Suppressor macrophage treated with lipopolysaccharide for 1 hour (primary cell): ENCODE measurements at regions not wholly inside any gene's neighbourhood (a gene's known extent, or its start where the extent isn't known, plus 50 kb on each side); places are given as distances from the start of the nearest gene placed in this dataset.
A peak's percentile ranks its signal among the peaks of the same experiment; 100 is the strongest.

Experiments used
- DNase-seq, 3 donors: peaks; one replicate each; pipeline ENCODE4 v3.0.0-alpha.2; 2020 to 2022

DNA sequence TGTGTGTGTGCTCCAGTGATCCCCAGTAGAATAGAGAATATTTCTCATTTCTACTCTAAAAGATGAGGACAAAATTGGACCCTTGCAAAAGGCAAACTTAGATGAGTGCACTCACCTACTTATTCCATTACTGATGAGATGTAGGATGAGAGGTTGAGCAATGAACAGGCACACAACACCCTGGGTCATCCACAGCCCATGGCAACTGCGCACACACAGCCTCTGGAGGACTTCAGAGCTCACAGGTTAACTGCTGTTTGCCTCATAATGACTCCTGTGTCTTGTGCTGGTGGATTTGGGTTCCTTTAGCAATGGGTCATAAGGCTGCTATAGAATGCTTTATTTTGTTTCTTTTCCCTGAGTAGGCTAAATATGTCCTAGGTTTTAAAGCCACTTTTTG, 103.6 kb upstream of the TNFAIP3 start:
- no peak for DNase-seq

DNA sequence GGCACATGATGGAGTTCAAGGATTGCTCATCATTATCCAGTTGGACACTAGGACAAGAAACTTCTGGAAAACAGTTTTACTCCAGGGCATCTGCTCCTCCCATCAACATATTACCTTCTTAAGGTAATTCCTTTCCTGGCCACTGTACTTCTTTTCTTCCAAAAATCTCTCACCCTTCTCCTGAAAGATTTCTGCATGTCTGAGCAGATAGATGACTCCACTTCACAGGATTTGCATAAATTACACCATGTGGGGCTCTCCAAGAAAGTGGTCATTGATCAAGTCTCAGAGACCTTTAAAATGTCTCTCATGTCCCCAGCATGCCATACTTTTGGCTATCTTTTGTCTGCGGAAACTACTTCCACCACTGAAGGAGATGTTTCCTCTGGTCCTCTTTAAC, 103.2 kb upstream of the TNFAIP3 start:
- peak in 2 of 3 donors; percentile 44 to 61 for DNase-seq

DNA sequence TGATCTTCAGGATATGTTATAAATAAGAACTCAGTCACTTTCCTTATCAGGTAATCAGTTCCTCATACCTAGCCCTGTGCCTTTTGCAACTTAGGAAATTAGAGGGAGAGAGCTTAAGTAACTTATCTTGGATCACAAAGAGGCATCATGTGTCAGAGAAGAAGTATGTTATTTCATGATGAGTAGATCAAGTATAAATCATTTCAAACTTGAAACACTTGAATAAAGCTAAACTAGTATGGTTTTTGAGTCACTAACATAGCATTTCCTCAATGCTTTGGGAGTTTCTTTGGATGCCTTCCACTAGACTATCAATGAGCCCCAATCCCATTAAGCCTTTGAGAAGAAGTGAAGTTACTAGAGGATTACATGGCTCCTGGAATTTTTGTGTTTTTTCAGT, 102.6 kb upstream of the TNFAIP3 start:
- peak; percentile 26 to 75 (median 44) for DNase-seq

DNA sequence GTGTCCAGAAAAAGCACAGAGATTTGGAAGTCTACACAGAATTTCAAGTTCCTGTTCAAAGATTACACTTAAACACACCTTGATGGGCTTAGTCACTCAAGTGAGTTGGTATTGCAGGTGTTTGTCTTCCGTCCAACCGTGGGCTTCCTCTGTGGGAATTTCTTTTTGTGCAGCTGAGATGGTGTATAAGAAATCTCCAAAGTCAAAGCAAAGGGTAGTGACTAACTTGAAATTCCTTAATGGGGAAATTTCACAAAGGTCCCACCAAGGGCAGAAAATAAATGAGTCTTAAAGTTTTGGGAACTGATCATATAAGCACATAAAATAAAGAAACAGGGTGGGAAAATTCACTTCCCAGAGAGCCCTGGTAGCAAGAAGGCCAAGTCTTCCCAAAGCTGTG, 102.0 kb upstream of the TNFAIP3 start:
- peak; percentile 63 to 90 (median 76) for DNase-seq

DNA sequence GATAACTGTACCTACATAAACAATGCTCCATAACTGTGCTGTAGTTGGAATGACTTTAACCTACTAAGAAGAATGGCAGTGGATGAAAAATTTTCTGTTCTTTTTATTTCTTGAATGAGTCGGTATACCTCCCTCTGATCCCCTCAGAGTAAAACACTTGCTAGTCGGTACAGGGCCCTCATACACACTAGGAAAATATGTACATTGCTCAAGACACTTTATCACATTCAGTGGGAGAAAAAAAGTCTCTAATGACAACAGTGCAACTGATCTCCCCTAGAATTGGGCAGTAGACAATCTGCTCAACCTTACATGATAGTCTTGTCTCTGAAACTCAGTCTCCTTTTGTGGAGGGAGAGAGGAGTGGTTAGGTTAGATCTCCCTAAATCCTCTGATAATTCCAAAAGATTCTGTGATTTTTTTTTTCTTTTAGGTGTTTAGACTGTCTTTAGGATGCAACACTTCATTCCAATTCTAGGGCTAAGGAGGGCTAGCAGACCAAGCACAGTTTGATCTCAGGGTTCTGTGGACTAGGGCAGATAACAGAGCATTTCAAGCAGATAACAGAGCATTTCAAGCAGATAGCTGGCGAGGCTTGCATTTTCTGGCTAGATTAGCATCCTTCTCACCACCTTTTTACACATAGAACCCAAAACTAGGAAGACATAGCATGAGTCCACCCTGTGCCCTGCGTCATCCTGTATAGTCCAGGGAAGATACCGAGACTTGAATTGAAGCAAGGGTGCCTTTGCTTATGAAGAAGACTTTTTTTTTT, 100.3 kb upstream of the TNFAIP3 start:
- no peak for DNase-seq

DNA sequence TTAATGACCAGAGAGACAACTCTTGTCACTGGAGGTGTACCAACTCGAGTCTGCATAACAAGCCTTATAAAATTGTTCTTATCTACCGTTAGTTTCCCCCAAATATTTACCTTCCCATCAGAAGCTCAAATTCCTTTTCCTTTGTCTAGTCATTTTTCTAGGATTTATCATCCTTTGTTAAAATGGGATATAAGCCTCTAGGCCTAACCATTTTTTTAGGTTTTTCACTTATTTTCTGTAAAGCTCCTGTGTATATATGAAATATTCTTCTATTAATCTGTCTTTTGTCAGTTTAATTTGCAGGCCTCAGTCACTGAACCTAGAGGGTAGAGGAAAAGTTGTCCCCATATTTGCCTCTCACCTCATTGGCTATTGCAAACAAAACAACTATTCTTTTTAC, 99.6 kb upstream of the TNFAIP3 start:
- no peak for DNase-seq

DNA sequence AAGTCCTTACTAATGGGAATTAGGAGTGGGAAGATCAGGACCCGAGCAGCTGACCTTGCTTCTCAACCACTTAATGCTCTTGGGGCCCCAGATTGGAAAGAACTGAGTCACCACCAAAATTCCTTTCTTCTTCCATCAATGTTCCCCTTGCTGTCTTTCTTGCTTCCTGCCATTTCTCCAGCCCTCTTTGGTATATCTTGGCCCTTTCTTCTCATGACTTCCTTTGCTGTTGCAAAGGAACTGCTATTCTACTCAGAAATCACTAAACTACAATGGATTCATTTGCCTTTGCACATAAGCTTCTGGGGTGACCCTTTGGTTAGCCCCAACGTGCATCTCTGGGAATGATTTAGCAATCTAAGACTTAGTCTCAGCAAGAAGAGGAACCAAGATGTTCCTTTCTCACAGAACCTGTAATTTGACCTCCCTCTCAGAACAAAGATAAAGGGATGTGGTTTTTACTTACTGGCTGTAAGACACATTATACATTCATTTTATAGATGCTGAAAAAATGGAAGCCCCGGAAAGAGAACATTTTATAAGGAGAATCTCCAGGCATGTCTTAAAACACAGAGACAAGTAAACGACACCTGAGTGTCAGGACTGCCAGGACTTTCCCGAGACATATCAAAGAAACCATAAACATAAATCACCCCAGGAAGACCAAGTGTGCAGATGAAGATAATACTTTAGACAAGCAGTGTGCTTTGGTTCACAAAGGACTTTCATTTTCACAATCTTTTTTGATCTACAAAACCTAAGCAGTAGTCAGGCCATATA, 99.0 kb upstream of the TNFAIP3 start:
- DNase-seq, result peak; percentile 60 to 81 (median 64)

DNA sequence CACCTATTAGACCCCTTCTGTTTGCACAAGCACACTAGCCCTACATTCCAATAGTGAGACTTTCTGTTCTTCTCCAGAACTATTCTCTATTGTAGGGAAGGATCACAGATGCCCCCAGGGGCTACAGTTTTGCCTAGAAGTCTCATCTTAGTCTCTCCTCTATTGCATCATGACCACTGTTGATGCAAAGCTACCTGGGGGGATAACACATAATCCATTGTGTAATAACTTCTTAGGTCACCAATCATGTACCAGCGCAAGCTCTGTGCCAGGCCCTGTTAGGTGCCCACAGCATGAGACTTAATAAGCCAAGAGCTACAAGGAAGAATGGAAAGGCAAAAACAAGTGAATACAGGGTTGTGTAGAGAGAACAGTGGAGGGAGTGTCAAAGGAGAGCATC, 98.1 kb upstream of the TNFAIP3 start:
- DNase-seq, result no peak

DNA sequence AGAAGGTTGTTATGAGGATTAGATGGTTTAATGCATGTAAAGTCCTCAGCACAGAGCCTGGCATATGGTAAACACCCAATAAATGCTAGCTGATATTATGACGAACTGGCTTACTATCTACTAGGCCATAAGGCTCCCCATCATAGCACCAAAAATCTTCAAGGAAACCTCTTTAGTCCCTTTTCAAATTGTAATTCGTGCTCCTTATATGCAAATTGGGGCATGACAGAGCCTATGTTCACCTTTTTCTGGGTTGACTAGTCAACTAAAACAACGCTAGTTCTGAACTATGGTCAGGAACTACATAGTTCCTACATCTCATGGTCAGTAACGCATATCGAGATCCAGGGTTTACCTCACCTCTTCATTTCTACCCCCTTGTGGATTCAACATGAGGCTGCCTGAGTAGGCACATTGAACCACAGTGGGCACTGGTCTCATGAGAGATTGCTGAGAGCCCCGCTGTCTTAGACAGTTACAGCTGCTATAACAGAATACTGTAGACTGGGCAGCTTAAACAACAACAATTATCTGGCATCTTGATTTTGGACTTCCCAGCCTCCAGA, 97.2 kb upstream of the TNFAIP3 start:
- DNase-seq, result no peak

DNA sequence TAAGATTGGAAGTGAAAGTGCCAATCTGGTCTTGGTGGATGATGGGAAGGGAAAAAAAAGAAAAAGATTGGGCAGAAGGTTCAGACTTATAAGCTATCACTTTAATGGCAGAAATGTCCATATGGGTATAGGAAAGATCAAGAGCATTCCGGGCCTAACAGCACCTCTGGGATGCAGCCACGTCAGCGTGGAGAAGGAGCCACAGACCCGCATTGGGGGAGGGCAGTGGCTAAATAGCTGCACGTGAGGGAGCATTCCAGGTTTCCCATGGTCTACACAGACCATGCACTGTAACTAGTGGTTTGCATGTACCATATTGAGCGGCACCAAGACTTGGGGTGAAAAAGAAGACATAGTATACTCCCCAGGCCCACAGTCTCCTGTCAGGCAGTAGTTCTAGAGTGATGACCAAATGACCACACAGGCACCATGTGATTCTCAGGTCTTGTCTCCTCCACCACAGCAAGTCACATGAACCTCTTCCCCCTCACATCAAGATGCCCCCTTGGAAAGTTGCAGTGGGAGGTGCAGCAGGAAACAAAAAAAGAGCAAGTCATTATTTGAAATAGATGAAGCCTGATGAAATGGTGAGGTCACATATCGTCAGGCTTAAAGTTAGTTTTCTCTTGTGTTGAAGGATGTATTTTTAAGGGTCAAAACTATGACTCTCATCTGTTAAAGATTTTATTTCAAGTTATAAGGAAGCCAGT, 94.4 kb upstream of the TNFAIP3 start:
- DNase-seq, result peak; percentile 59 to 75 (median 61)

DNA sequence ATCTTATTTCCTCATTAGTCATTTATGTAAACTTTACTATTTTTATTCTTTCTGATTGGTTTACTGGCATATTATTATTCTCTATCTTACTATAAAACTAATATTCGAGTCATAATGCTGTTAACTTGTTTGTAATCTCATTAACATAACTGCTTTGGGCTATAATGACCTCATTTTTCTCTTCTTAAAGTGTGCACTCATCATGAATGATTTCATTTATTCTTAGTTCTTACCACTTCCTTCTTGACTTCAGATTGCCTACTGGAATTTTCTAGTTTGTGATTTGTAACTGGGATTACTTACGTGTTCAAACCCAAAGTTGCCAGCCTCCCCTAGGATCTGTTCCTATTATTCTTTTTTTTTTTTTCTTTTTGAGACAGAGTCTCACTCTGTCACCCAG, 91.8 kb upstream of the TNFAIP3 start:
- peak; percentile 50 to 91 (median 80) for DNase-seq

DNA sequence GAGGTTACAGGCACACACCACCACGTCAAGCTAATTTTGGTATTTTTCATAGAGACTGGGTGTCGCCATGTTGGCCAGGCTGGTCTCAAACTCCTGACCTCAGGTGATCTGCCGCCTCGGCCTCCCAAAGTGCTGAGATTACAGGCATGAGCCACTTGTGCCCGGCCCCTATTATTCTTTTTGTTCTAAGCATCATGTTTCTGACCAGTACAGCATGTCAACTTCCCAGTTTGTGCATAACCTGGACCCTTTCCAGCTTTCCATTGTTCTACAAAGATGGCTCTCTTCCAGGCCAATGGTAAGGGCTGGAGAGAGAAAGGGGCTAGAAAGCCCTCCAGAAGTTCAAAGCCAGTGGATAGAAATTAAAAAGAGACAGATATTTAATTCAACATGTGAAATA, 91.3 kb upstream of the TNFAIP3 start:
- DNase-seq, result no peak

DNA sequence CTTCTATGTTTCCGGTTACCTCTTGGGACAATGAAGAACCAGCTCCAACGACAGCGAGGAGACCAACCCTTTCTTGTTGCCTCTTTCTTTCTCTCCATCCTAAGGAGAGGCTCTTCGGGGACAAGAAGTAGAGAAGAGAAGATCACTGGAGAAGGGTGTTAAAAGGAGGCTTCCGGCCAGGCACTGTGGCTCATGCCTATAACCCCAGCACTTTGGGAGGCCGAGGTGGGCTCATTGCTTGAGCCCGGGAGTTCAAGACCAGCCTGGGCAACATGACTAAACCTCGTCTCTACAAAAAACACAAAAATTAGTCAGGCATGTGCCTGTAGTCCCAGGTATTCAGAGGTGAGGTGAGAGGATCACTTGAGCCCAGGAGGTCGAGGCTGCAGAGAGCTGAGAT, 90.8 kb upstream of the TNFAIP3 start:
- no peak for DNase-seq

DNA sequence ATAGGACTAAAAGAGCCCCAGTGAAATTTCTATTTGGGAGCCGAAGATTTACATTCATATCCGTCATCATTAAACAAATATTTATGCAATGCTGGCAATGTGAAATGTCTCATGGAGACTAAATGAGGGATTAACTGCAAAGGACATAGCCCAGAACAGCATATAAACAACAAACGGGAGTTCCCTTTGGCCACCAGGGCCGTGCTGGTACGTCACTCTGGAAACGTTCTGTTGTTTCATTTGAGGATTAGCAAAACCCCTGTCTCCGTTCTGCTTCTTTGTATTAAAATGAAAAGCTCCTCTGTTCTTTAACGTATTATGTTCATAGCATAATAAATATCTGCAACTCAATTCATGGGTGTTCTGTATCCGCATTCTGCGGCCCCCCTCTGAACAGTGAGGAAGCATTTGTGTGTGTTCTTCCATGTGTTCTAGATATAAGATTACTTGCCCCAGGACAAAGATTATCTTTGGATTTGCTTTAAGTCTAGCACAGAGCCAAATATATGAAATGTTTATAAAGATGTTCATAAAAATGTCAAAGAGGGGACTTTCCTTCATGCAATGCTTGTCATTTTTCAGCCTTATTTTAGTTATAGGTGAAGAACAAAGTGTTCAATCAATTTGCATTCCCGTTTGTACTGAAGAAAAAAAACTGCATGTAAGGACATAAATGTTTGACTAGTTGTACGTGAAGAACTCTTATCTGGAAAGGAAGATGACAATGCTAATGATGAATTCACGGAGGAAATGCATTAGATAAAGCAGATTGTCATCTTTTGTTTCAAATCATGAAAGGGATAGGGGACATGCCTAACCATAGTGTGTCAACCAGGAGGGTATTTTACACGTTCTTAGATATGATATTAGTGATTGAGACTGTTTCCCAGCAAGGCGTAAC, 90.0 kb upstream of the TNFAIP3 start:
- no peak for DNase-seq

DNA sequence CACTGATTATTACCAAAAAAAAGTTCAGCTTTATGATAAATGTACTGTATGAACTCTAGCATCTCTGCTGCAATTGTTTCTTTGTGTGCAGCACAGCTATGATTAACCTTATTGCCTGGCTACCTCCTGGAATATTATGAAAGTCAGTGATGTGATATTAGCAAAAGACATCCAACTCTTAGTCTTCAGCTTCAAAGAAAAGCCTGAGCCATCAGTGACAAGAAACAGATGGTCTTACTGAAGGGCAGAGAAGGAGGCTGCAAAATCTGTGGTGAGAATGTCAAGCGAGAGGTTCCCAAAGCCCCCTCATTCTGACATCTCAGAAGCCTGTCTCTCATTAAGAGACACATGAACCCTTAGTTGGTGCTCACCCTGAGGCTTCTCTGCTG, 89.4 kb upstream of the TNFAIP3 start:
- DNase-seq, result no peak

DNA sequence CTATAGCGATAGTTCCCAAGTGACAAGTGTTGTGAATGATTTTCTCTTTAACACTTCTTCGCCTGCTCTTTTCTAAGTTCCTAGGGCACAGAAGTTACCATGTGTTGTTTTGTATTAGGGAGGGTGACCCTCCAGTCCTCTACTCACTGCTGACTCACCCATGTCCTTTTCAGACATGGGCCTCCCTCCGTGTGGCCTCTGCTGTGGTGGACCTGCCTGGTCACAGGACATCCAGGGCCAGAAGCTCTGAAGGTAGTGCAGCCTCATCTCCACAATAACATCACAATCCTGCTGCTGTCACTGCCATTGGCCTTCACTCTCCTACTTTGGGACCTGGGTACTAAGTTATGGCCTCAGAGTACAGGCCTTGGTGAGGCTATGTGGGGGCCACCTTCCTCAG, 87.1 kb upstream of the TNFAIP3 start:
- DNase-seq, result peak; percentile 35 to 43 (median 35)

DNA sequence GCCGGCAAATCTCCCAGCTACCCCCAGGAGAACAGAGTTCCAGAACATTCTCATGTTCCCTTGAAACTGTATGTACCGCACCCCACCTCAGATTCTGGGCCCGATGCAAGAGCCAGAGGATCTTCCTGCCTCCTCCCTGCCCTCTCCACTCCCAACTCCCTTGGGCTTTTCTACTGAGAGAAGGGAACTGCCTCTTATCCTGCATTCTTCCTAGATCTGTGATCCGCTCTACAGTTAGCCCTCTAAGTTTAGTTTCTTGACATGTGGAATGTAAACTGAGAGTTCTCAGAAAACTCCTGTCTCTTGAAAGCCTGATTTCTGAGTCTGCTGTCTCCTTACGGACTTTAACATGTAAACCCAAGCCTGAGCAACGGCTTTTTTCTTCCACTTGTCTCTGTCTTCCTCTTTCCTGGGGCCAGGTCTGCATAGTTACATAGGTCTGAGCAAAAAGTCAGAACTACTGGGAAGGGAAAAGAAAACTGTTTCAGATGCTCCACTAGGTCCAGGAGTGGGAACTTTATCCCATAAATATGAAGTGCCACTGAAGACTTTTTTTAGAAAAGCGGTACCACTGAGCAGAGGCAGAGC, 86.5 kb upstream of the TNFAIP3 start:
- DNase-seq, result peak in 1 of 3 donors; percentile 26

DNA sequence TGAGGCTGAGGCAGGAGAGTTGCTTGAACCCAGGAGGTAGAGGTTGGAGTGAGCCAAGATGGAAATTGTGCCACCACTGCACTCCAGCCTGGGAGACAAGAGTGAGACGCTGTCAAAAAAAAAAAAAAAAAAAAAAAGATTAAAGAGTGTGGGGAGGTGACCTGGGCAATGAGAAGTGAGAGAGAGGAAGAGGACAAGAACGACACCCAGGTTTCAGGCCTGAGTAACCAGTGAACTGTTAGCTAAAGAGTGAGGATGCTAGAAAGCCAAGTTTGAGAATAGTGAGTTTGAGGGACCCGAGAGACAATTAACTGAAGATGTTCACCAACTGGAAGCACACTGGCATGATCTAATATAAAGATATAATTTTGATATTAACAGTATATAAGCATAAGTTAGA, 85.4 kb upstream of the TNFAIP3 start:
- no peak for DNase-seq

DNA sequence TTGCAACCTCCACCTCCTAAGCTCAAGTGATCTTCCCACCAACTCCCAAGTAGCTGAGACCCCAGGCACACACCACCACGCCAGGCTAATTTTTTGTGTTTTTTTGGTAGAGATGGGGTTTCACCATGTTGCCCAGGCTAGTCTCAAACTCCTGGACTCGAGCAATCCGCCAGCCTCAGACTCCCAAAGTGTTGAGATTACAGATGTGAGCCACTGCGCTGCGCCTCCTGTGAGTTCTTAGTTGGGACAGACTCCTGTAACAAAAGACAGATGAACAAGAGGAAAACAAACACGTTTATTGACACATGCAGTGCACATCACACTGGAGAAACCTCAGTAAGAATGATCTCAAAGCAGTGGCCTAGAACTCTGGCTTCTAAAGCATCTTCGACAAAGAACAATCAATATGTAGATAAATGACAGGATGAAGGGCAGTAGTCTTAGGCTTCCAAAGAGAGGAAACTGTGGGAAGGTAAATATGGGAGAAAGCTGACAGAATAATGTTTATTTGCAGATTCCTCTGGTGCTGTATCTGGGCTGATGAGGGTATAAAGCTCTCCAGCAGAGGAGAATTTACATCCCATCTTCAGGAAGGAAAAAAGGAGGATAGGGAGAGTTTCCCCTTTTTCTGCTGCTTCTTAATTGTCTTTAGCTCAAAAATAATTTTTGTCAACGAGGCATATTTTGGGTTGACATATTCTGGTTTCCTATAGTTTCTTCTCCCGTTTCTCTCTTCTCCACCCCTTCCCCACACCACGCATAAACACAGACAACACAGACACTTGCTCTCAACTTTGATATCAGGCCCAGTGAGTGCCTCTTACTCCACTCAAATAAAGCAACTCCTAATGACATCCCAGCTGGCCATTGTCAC, 84.7 kb upstream of the TNFAIP3 start:
- DNase-seq, result no peak

DNA sequence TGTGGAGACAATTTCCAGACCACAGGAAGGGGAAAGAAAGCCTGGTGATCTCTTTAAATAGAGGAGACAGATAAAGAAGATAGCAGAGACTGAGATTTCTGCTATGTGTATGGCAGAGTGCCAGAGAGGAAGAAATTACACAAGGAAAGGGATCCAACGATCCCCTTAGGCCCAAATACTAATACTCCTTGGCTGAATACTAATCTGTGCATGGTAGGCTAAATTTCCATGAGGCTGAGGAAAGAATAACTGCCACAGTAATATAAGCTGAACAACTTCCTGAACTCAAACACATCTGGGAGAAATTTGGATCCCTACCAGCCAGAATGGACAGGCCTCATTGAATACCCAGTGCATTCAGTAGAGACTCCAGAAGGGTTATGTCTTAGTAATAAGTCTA, 83.3 kb upstream of the TNFAIP3 start:
- no peak for DNase-seq

DNA sequence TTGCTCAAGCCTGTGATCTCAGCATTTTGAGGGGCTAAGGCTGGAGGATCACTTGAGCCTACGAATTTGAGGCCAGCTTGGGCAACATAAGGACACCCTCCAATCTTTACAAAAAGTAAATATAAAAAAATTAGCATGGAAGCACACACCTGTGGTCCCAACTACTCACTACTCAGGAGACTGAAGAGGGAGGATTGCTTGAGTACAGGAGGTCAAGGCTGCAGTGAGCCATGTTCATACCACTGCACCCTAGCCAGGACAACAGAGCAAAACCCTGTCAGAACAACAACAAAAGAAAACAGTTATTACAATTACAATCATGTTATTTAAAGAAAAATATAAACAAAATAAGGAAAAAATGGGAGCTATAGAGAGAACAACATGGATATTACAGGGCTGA, 82.5 kb upstream of the TNFAIP3 start:
- DNase-seq, result no peak
